Astrocyte (in vitro differentiated cells and primary cell): ENCODE measurements at regions not wholly inside any gene's neighbourhood (a gene's known extent, or its start where the extent isn't known, plus 50 kb on each side); places are given as distances from the start of the nearest gene placed in this dataset.

Experiments
- CTCF ChIP-seq: IDR thresholded peaks from 2 replicates; pipeline ENCODE4 v1.5.1; 2011; ENCODE audit warnings: low read depth, mild to moderate bottlenecking, inconsistent platforms, low read length, moderate library complexity; ENCODE audit not compliant: insufficient read depth
- EZH2 ChIP-seq: IDR thresholded peaks from 2 replicates; pipeline ENCODE4 v1.6.1; 2012; ENCODE audit warnings: mild to moderate bottlenecking, low read length, inconsistent platforms; ENCODE audit not compliant: insufficient read depth

DNA sequence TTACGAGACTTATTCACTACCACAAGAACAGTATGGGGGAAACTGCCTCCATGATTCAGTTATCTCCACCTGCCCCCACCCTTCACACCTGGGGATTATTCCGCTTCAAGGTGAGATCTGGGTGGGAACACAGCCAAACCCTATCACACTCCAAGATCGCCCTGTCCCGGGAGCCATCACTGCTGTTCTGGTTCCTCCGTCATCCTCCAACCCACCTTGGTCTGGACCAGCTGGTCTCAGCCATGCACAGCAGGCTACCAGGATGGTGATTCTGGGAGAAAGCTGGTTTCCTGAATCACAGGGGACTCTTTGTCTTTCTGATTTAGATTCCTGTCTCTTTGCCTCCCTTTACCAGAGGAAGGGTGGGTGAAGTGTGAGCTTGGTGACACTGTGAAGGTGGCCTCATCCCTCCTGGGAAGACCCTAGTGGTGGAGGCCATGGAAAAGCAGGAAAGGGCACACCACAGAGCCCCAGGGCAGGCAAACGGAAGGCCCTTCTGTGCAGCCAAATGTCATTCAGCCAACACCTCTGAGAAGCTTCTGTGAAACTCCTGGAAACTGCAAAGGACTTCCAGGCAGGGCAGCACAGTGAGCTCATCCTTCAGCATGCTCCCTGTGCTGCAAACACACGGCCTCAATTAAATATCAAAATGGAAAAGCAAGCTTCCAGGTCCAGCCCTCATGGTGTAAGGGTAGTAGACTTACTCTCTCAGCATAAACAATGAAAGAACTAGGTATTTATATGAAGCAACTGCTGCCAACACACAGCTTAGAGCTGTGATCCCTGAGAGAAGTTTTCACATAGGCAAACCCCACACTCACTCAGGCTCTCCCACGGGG is 169.8 kb downstream of the ANKRD60 start:
- no peak for TF ChIP-seq CTCF
- no peak for TF ChIP-seq EZH2
